HG02973 (cell line): ENCODE measurements at regions not wholly inside any gene's neighbourhood (a gene's known extent, or its start where the extent isn't known, plus 50 kb on each side); places are given as distances from the start of the nearest gene placed in this dataset.

Experiments
- ATAC-seq: cut with Tn5 transposase; IDR thresholded peaks from one replicate; pipeline ENCODE4 v1.9.1; 2021; ENCODE audit warnings: moderate library complexity; ENCODE audit not compliant: unreplicated experiment

GRCh38 chr12:92556141-92556540, 146.6 kb upstream of the PLEKHG7 start:
- peak; percentile 31 for ATAC-seq

- no peak for ATAC-seq
These were observed 148.4 kb upstream of the PLEKHG7 start for GRCh38 chr12:92554158-92555073.

GRCh38 chr12:92553389-92553788, 149.4 kb upstream of the PLEKHG7 start:
- ATAC-seq: no peak

- no peak for ATAC-seq
These were observed 150.2 kb upstream of the PLEKHG7 start for GRCh38 chr12:92552412-92553108.

- peak; percentile 62 for ATAC-seq
These were observed 150.9 kb upstream of the PLEKHG7 start for GRCh38 chr12:92551853-92552397.

GRCh38 chr12:92551210-92551609, 151.6 kb upstream of the PLEKHG7 start:
- ATAC-seq: no peak

GRCh38 chr12:92550661-92551060, 152.1 kb upstream of the PLEKHG7 start:
- ATAC-seq: no peak

GRCh38 chr12:92550254-92550653, 152.5 kb upstream of the PLEKHG7 start:
- no peak for ATAC-seq

GRCh38 chr12:92549516-92549915, 153.3 kb upstream of the PLEKHG7 start:
- no peak for ATAC-seq

GRCh38 chr12:92547906-92548305, 154.9 kb upstream of the PLEKHG7 start:
- ATAC-seq: no peak

GRCh38 chr12:92547420-92547819, 155.4 kb upstream of the PLEKHG7 start:
- ATAC-seq: no peak

- peak; percentile 47 for ATAC-seq
These were observed 156.0 kb upstream of the PLEKHG7 start for GRCh38 chr12:92546635-92547348.

- peak; percentile 26 for ATAC-seq
These were observed 156.5 kb upstream of the PLEKHG7 start for GRCh38 chr12:92546259-92546634.

- no peak for ATAC-seq
These were observed 158.5 kb upstream of the PLEKHG7 start for GRCh38 chr12:92544322-92544721.

GRCh38 chr12:92543840-92544239, 158.9 kb upstream of the PLEKHG7 start:
- ATAC-seq: no peak

GRCh38 chr12:92543359-92543758, 159.4 kb upstream of the PLEKHG7 start:
- ATAC-seq: no peak

- no peak for ATAC-seq
These were observed 161.1 kb upstream of the PLEKHG7 start for GRCh38 chr12:92541731-92542130.

GRCh38 chr12:92540782-92541423, 161.9 kb upstream of the PLEKHG7 start:
- no peak for ATAC-seq

- peak; percentile 31 for ATAC-seq
These were observed 162.6 kb upstream of the PLEKHG7 start for GRCh38 chr12:92539976-92540781.
